Upper lobe of right lung (tissue), 1 donor: ENCODE measurements at regions not wholly inside any gene's neighbourhood (a gene's known extent, or its start where the extent isn't known, plus 50 kb on each side); places are given as distances from the start of the nearest gene placed in this dataset.

Experiments
- ATAC-seq: fragments of 200-7000 bp; cut with Tn5 transposase; one replicate; pipeline ENCODE4 v1.9.1; 2020; ENCODE audit warnings: mild to moderate bottlenecking, moderate library complexity
- DNase-seq: peaks from one replicate; pipeline ENCODE4 v3.0.0-alpha.2; 2020
- H3K27ac ChIP-seq: fragments of 200-600 bp; one replicate; pipeline ENCODE4 v1.8.0; 2022
- H3K27me3 ChIP-seq: fragments of 200-600 bp; one replicate; pipeline ENCODE4 v1.8.0; 2022; ENCODE audit warnings: mild to moderate bottlenecking
- H3K36me3 ChIP-seq: fragments of 200-600 bp; one replicate; pipeline ENCODE4 v1.8.0; 2022
- H3K4me1 ChIP-seq: fragments of 200-600 bp; one replicate; pipeline ENCODE4 v1.8.0; 2022
- H3K4me3 ChIP-seq: fragments of 200-600 bp; one replicate; pipeline ENCODE4 v1.8.0; 2022; ENCODE audit warnings: mild to moderate bottlenecking
- H3K9me3 ChIP-seq: fragments of 200-600 bp; one replicate; pipeline ENCODE4 v1.8.0; 2022
- CTCF ChIP-seq: fragments of 200-600 bp; IDR thresholded peaks from one replicate; pipeline ENCODE4 v1.8.0; 2022; ENCODE audit warnings: antibody characterized with exemption
- intact Hi-C: fragments of 100-400 bp; cut with DNase I; formaldehyde crosslinking; loops from one replicate; pipeline ENCODE4 v1.11.0; 2022
- donor health status: DM: no; HTN: yes; CAD: no; lungs with severe emphysema.

GRCh38 chr7:42746214-42746613, 165.7 kb downstream of the C7orf25 start:
- intact Hi-C loops = no loop called here
- Histone ChIP-seq H3K27ac (no peak overlapping the region), H3K36me3 (no peaks in the 10 kb centered on the region), H3K9me3 (no peaks in the 10 kb centered on the region), H3K4me3 (no peak overlapping the region), H3K4me1 (no peaks in the 10 kb centered on the region), H3K27me3 (no peaks in the 10 kb centered on the region)
- TF ChIP-seq CTCF = no peak
- ATAC-seq (no peak), DNase-seq (no peak)

GRCh38 chr7:42745357-42746059, 166.4 kb downstream of the C7orf25 start:
- intact Hi-C loops = no loop called here
- peak; percentile 57 for TF ChIP-seq CTCF

DNA sequence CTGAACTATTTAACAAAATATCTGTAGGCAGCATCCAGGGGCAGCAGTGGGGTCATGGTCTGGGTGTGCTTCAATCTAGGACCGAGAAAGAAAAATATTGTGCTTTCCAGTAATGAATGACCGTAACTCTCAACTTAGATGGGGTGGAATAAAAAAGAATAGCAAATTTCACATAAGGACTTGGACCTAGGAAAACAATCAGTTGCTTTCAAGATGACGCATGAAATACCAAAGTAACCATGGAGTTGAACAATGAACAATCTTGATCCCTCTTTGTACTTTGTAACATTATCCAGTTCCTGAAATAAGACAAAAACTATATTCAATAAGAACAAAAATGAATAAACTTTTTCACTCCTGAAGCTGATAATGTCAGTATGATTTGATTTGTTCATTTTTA, 167.1 kb downstream of the C7orf25 start:
- H3K27me3 ChIP-seq = no peaks in the 10 kb centered on the region
- H3K36me3 ChIP-seq = no peaks in the 10 kb centered on the region
- no peak for TF ChIP-seq CTCF
- peaks cover 6% of the 10 kb centered on the region for H3K4me1 ChIP-seq
- H3K27ac ChIP-seq = no peak overlapping the region
- intact Hi-C loops = no loop called here
- no peaks in the 10 kb centered on the region for H3K9me3 ChIP-seq
- no peak overlapping the region for H3K4me3 ChIP-seq
- DNase-seq (no peak), ATAC-seq (no peak)

More at GRCh38 chr7:42745357-42746059, 166.4 kb downstream of the C7orf25 start:
- H3K9me3 ChIP-seq = no peaks in the 10 kb centered on the region
- no peaks in the 10 kb centered on the region for H3K27me3 ChIP-seq
- peak; percentile 28 for ATAC-seq
- DNase-seq = no peak
- no peak overlapping the region for H3K4me3 ChIP-seq
- H3K4me1 ChIP-seq = no peaks in the 10 kb centered on the region
- no peaks in the 10 kb centered on the region for H3K36me3 ChIP-seq
- H3K27ac ChIP-seq = no peak overlapping the region

DNA sequence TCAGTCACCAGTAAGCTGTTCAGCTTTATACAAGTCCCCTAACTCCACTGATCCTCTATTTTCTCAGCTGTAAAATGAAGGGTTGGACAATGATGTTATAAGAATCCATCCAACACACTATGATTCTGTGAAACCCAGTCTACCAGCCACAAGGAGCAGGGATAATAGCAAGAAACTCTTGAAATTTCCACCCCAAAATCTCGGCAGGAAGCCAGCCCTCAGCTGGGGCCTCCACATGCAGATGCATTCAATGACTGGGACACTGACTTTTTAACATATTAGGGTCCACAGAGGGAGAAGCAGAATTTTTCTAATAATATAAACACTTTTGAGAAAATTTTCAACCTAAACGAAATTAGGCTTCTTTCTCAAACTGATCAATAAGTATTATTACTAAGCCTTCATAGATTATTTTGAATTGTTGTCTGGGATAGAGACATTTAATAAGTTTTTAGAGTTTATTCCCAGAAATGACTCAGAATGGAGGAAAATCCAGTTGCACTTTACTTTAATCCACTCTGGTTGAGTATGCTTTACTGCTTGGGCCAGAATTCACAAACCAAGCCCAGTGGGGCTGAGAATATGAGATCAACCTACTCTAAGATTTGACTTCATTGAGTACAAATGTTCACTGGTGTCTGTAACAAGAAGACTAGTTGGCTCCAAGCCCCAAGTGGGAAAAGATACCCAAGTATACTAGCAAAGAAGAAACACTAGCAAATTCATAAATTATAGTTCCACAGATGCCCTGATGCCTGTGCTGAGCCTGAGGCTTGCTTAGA, 168.6 kb downstream of the C7orf25 start:
- DNase-seq (no peak), ATAC-seq (no peak)
- H3K4me3 ChIP-seq = no peak overlapping the region
- no peak for TF ChIP-seq CTCF
- H3K27me3 ChIP-seq = no peaks in the 10 kb centered on the region
- no peaks in the 10 kb centered on the region for H3K9me3 ChIP-seq
- peaks cover 6% of the 10 kb centered on the region for H3K4me1 ChIP-seq
- H3K27ac ChIP-seq = no peak overlapping the region
- H3K36me3 ChIP-seq = no peaks in the 10 kb centered on the region
- intact Hi-C loops = no loop called here

DNA sequence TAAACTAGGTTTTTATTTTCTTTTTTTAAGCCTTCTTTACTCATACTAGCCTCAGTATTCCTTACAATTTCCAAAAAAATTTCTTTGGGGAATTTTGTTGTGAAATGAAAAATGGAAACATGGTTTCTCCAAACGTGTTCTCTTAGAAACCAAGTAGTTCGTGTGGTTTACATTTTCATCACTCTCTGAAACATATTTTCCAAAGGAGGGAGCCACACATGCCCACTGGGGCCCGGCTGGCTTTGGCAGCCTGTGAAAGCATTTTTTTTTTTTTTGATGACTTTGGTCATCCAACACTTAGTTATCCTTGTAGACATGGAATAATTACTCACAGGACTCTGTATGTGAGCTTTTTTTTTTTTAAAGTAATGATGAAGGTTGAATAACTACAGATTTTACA, 169.6 kb downstream of the C7orf25 start:
- Histone ChIP-seq H3K4me1 (peaks cover 6% of the 10 kb centered on the region), H3K36me3 (no peaks in the 10 kb centered on the region), H3K9me3 (no peaks in the 10 kb centered on the region), H3K4me3 (no peak overlapping the region), H3K27ac (no peak overlapping the region), H3K27me3 (no peaks in the 10 kb centered on the region)
- DNase-seq = no peak
- intact Hi-C loops = no loop called here
- no peak for ATAC-seq
- no peak for TF ChIP-seq CTCF
